ENCODE measurements at regions not wholly inside any gene's neighbourhood (a gene's known extent, or its start where the extent isn't known, plus 50 kb on each side); places are given as distances from the start of the nearest gene placed in this dataset.

- no peak overlapping the region for H3K27ac ChIP-seq
- no peak for DNase-seq (ENCODE audit: low spot score)
These were observed 111.9 kb upstream of the CALN1 start for GRCh38 chr7:72524037-72524436.

GRCh38 chr7:72504061-72504706 is 92.0 kb upstream of the CALN1 start:
- CTCF ChIA-PET = interaction anchor here (0.6 kb wide), 2 partner anchors 398 to 1729 kb away, joined by 3 to 6 read pairs; no protein-coding TSS in a partner anchor

More at GRCh38 chr7:72524037-72524436, 111.9 kb upstream of the CALN1 start:
- no peak for TF ChIP-seq CTCF (conservative IDR thresholded peaks at IDR 0.05; ENCODE audit: low read depth)
- ChIA-PET CTCF (no interaction called here), POLR2A (ENCODE audit: low non-redundant PET) (no interaction called here)

GRCh38 chr7:72503644-72504043 is 91.5 kb upstream of the CALN1 start:
- no peak for TF ChIP-seq CTCF (conservative IDR thresholded peaks at IDR 0.05; ENCODE audit: low read depth)
- no peak overlapping the region for H3K27ac ChIP-seq
- DNase-seq (ENCODE audit: low spot score) = no peak
- ChIA-PET POLR2A (ENCODE audit: low non-redundant PET) (no interaction called here), CTCF (interaction anchor here (0.6 kb wide), 2 partner anchors 398 to 1728 kb away, joined by 3 to 6 read pairs; no protein-coding TSS in a partner anchor)

More at GRCh38 chr7:72504061-72504706, 92.0 kb upstream of the CALN1 start:
- POLR2A ChIA-PET (ENCODE audit: low non-redundant PET) = no interaction called here
- no peak overlapping the region for H3K27ac ChIP-seq
- no peak for DNase-seq (ENCODE audit: low spot score)
- TF ChIP-seq CTCF (conservative IDR thresholded peaks at IDR 0.05; ENCODE audit: low read depth) = no peak

- ChIA-PET CTCF (interaction anchor here (0.6 to 1.2 kb wide), 9 partner anchors 10 to 435 kb away, joined by 3 to 6 read pairs (median 3); no protein-coding TSS in a partner anchor), POLR2A (ENCODE audit: low non-redundant PET) (no interaction called here)
- no peak overlapping the region for H3K27ac ChIP-seq
- no peak for DNase-seq (ENCODE audit: low spot score)
- no peak for TF ChIP-seq CTCF (conservative IDR thresholded peaks at IDR 0.05; ENCODE audit: low read depth)
These were observed 82.7 kb upstream of the CALN1 start for GRCh38 chr7:72494807-72495206.

- POLR2A ChIA-PET (ENCODE audit: low non-redundant PET) = no interaction called here
- DNase-seq (ENCODE audit: low spot score) = peak; percentile 45
- no peak overlapping the region for H3K27ac ChIP-seq
- CTCF ChIA-PET = interaction anchor here (0.6 to 1.2 kb wide), 10 partner anchors 9 to 434 kb away, joined by 3 to 7 read pairs (median 4); no protein-coding TSS in a partner anchor
- TF ChIP-seq CTCF (conservative IDR thresholded peaks at IDR 0.05; ENCODE audit: low read depth) = peak; percentile 71
These were observed 81.9 kb upstream of the CALN1 start for GRCh38 chr7:72493850-72494661.

- no peak for DNase-seq (ENCODE audit: low spot score)
- TF ChIP-seq CTCF (conservative IDR thresholded peaks at IDR 0.05; ENCODE audit: low read depth) = no peak
- CTCF ChIA-PET = interaction anchor here (1.8 kb wide), 1 partner anchor 740 kb away, joined by 5 read pairs; no protein-coding TSS in a partner anchor
- POLR2A ChIA-PET (ENCODE audit: low non-redundant PET) = no interaction called here
- H3K27ac ChIP-seq = no peak overlapping the region
These were observed 80.4 kb upstream of the CALN1 start for GRCh38 chr7:72492461-72493065.

Data from RWPE1 (cell line).